GM12875 (cell line): ENCODE measurements at regions not wholly inside any gene's neighbourhood (a gene's known extent, or its start where the extent isn't known, plus 50 kb on each side); places are given as distances from the start of the nearest gene placed in this dataset.

Source experiments
- H3K4me3 ChIP-seq: one replicate; pipeline ENCODE4 v1.5.1; 2011; ENCODE audit warnings: low read depth, low read length, control low read depth
- CTCF ChIP-seq: IDR thresholded peaks from 2 replicates; pipeline ENCODE4 v1.5.1; 2011; ENCODE audit warnings: low read depth, mild to moderate bottlenecking, control low read depth, inconsistent platforms, low read length, moderate library complexity, borderline replicate concordance; ENCODE audit not compliant: insufficient read depth

DNA sequence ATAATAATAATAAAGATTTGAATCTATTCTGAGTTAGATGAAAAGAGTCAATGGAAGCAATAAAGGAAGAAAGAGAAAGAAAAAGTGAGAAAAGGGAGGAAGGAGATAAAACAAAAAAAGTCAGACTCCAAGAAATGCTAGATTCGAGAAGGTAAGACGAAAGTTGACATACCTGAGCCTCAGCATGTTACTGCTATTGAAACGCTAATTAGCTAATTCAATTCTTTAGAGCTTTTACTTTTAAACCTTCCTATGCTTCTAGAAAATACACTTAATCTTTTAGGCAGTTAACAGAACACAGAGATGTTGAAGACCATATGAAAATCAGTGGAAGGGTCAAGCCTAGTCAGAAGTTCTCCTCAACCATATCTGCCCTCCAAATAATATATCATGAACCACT is 337.2 kb upstream of the ROBO2 start:
- no peak overlapping the region for H3K4me3 ChIP-seq
- no peak for TF ChIP-seq CTCF

DNA sequence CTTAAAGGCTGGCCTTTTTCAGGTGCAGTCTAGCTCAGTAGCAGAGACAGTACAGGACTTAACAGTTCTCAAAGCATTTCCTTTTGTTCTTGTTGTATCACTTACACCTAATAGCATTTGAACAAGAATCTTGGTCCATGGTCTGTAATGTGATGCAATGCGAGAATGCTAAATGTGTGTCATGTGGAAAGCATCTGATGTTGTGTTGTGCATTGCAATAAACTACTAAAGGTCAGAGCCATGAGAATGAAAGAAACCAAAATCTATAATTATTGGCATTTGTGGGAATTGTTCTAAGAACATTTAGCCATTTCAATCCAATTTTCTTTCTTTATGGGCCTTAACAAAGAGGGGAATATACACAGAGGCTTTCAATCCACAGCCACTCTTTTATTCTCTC is 324.5 kb upstream of the ROBO2 start:
- H3K4me3 ChIP-seq, result no peak overlapping the region
- no peak for TF ChIP-seq CTCF

DNA sequence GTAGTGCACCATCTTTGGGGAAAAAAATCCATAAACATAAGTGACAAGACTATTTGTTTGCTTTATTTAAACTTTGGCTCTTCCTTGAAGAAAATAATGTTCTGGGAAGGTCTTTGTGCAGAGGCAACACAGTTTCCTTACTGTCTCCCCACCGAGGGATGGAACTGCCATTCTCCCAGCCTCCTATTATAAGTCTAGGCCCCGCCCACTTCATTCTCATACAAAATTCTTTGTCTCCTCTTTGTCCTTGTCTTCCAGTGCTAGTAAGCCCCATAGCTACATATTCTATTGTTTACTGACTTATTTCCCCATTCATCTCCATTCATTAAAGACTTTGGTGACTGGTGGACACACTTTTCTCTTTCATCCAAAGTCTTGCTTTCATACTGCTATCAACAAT is 316.5 kb upstream of the ROBO2 start:
- H3K4me3 ChIP-seq, result no peak overlapping the region
- TF ChIP-seq CTCF, result no peak

GRCh38 chr3:76724075-76724474 is 315.8 kb upstream of the ROBO2 start:
- TF ChIP-seq CTCF, result no peak
- H3K4me3 ChIP-seq, result no peak overlapping the region

DNA sequence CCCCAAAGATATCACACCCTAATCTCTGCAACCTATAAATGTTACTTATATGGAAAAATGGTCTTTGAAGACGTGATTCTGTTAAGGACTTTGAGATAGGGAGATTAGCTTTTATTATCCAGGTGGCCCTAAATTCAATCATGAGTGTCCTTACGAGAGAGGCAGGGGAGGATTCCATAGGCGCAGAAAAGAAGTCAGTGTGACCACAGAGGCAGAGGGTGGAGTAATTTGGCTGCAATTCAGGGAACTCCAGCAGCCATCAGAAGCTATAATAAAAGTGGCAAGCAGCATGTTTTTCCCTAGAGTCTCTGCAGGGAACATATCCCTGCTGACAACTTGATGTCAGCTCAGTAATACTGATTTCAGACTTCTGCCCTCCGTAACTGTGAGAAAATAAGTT is 315.2 kb upstream of the ROBO2 start:
- H3K4me3 ChIP-seq, result no peak overlapping the region
- TF ChIP-seq CTCF, result no peak

DNA sequence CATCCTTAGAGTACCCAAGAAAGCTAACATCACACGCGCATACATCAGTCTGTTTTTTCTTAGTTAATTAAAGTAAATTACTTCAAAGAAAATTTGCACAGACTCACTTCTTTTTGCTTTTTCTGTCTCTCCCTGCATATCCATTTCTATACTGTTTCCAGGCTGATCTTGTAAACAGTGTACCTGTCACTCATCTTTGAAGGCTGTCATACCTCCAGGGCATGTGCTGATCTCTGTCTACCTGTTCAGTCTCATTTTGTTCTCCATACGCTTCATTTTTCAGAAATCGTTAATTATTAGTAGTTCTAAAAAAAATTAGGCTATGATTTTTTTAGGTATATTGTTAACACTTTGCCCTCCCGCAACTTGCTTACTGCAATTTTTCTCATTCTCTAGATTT is 313.9 kb upstream of the ROBO2 start:
- no peak for TF ChIP-seq CTCF
- H3K4me3 ChIP-seq, result no peak overlapping the region

- no peak overlapping the region for H3K4me3 ChIP-seq
- no peak for TF ChIP-seq CTCF
These were observed 311.5 kb upstream of the ROBO2 start for GRCh38 chr3:76728426-76728825.
